NCI-H2171 (cell line): ENCODE measurements at regions not wholly inside any gene's neighbourhood (a gene's known extent, or its start where the extent isn't known, plus 50 kb on each side); places are given as distances from the start of the nearest gene placed in this dataset.

ENCODE experiments used
- DNase-seq: peaks from one replicate; lab custom pipeline; 2025; lab: John Stamatoyannopoulos, UW

GRCh38 chr6:129778793-129779192 is 68.8 kb upstream of the ARHGAP18 start:
- DNase-seq = no peak

GRCh38 chr6:129777371-129777770 is 67.4 kb upstream of the ARHGAP18 start:
- no peak for DNase-seq

DNA sequence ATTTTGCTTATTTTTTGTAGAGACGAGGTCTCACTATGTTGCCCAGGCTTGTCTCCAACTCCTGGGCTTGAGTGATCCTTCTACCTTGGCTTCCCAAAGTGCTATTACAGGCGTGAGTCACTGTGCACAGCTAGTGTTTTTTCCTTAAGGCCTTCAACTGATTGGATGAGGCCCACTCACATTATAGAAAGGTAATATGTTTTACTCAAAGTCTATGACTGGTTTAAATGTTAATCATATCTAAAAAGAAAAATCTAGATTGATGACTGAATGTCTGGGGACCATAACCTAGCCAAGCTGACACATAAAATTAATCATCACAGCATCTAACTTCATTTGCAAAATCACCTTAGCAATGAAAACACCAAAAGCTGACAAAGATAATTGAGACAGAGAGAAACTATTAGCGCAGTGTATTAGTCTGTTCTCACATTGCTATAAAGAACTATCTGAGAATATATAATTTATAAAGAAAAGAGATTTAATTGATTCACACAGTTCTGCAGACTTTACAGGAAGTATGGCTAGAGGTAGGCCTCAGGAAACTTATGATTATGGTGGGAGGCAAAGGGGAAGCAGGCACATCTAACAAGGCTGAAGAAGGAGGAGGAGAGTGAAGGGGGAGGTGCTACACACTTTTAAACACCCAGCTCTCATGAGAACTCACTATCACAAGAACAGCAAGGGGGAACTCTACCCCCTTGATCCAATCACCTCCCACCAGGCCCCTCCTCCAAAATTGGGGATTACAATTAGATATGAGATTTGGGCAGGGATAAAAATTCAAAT is 66.8 kb upstream of the ARHGAP18 start:
- DNase-seq = no peak

GRCh38 chr6:129774697-129775447 is 64.9 kb upstream of the ARHGAP18 start:
- peak; percentile 3 for DNase-seq

GRCh38 chr6:129773304-129773703 is 63.3 kb upstream of the ARHGAP18 start:
- DNase-seq = no peak

DNA sequence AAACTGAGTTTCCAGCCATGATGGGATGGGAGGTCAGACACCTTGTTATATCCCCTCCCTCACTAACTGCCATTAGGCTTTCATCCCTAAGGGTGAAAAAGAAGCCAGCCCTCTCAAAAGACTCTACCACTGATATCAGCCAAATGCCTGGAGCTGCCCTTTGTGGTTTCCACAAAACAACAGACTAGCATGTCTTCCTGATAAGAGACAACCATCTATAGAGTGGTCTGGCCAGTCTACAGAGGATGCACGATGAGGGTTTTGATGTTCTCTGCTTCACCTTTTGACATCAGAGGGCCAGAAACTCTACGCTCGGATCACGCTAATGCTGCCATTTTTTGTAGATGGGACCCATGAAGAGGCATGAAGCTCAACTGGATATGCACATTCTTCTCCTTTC is 61.7 kb upstream of the ARHGAP18 start:
- no peak for DNase-seq

GRCh38 chr6:129767776-129768485 is 58.0 kb upstream of the ARHGAP18 start:
- no peak for DNase-seq

- DNase-seq = no peak
These were observed 57.2 kb upstream of the ARHGAP18 start for GRCh38 chr6:129766959-129767728.

DNA sequence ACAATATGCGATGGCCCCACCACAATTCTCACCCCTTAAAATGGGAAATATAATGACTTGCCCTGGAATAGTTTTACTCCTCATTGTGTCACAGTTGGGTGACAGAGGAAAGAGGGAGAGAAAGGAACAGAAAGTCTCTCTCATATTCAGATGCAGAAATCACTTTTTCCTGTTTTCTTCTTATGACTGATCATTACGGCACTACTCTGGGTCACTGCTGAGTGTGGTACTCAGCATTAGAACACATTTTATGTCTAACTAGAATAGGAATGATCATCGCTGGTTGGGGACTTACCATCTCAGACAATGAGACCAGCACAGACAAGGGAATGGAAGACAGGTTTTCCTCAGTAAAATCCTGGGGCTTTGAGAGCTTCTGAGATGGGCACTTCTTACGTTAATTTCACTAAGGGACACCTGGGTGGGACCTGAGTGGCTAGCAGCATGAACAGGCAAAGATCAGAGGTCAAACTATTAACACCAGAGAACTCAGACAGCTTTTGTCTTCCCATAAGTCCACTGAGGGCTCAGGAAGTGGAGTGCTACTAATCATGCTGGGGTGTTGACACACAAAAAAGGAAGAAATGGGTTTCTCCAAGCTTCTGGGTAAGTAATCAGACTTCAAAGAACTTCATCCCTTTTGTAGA is 54.9 kb upstream of the ARHGAP18 start:
- DNase-seq = no peak

- DNase-seq = no peak
These were observed 50.0 kb upstream of the ARHGAP18 start for GRCh38 chr6:129759796-129760605.
